Endothelial cell of umbilical vein (primary cell): ENCODE measurements at regions not wholly inside any gene's neighbourhood (a gene's known extent, or its start where the extent isn't known, plus 50 kb on each side); places are given as distances from the start of the nearest gene placed in this dataset.

Experiments
- BruUV-seq: library from RNA; stranded (reverse); fragments of 400-500 nt; replicated peaks from 2 replicates; lab custom pipeline; 2021; lab: Mats Ljungman, UMichigan
- CTCF ChIA-PET: fragments of 300-600, 350-600 bp; sonication (Branson Sonifier 250); formaldehyde crosslinking; loops from one replicate; lab custom pipeline; 2021; ENCODE audit warnings: antibody characterized with exemption, inconsistent platforms; lab: Charles Lee
- POLR2A ChIA-PET: fragments of 300-600, 350-600 bp; sonication (Branson Sonifier 250); formaldehyde crosslinking; loops from one replicate; lab custom pipeline; 2021; ENCODE audit warnings: antibody characterized with exemption, inconsistent platforms; lab: Charles Lee
- DNase-seq: peaks from one replicate; pipeline ENCODE4 v3.0.0-alpha.2; 2011; ENCODE audit warnings: low read depth, low spot score
- FAIRE-seq: peaks from 2 replicates; lab custom pipeline; 2011; peaks lifted over from hg19 to GRCh38; lab: Jason Lieb, UNC
- H2AFZ ChIP-seq: 2 replicates; pipeline ENCODE4 v1.6.0; 2012; ENCODE audit warnings: low read depth, low read length, control low read depth, inconsistent platforms
- H3K27ac ChIP-seq: 2 replicates; pipeline ENCODE4 v1.5.1; 2011; ENCODE audit warnings: low read depth, mild to moderate bottlenecking, control low read depth, low read length, moderate library complexity; ENCODE audit not compliant: insufficient read depth
- H3K27me3 ChIP-seq, 2 experiments: 2 replicates each; pipeline versions ENCODE4 v1.6.0 to v1.6.1; 2011; ENCODE audit warnings: low read length in 2 of 2, mixed read lengths in 1 of 2; ENCODE audit not compliant: control insufficient read depth in 2 of 2, insufficient read depth in 2 of 2
- H3K36me3 ChIP-seq, 2 experiments: 2 replicates in 1 of 2; 3 replicates in 1 of 2; pipeline ENCODE4 v1.5.1; 2011; ENCODE audit warnings: low read length in 2 of 2, mild to moderate bottlenecking in 1 of 2, moderate library complexity in 1 of 2; ENCODE audit not compliant: control insufficient read depth in 2 of 2, insufficient read depth in 2 of 2; ENCODE audit errors: extremely low read depth in 1 of 2
- H3K4me1 ChIP-seq: 3 replicates; pipeline ENCODE4 v1.5.1; 2011; ENCODE audit warnings: mild to moderate bottlenecking, low read length; ENCODE audit not compliant: control insufficient read depth, insufficient read depth; ENCODE audit errors: extremely low read depth
- H3K4me2 ChIP-seq: 2 replicates; pipeline ENCODE4 v1.6.1; 2011; ENCODE audit warnings: low read length, control low read depth, mixed read lengths; ENCODE audit not compliant: insufficient read depth
- H3K4me3 ChIP-seq, 3 experiments: fragments of 200-600 bp in 1 of 3; sonication (generic), shearing (Covaris generic) in 1 of 3; replicated peaks in 1 of 3; 2 replicates each; pipeline ENCODE4 v1.5.1; 2011 to 2016; ENCODE audit warnings: control low read depth in 3 of 3, low read length in 3 of 3, mild to moderate bottlenecking in 2 of 3, inconsistent platforms in 1 of 3, low read depth in 1 of 3, moderate library complexity in 1 of 3; ENCODE audit not compliant: insufficient read depth in 1 of 3
- H3K79me2 ChIP-seq: 2 replicates; pipeline ENCODE4 v1.6.0; 2012; ENCODE audit warnings: low read length, inconsistent platforms; ENCODE audit not compliant: control insufficient read depth, insufficient read depth
- H3K9ac ChIP-seq: replicated peaks from 2 replicates; pipeline ENCODE3; 2011; ENCODE audit warnings: low read length, control low read depth; ENCODE audit not compliant: insufficient read depth; ENCODE audit errors: extremely low read depth
- H3K9me1 ChIP-seq: replicated peaks from 3 replicates; pipeline ENCODE4 v1.6.0; 2011; ENCODE audit warnings: mild to moderate bottlenecking, low read length; ENCODE audit not compliant: control insufficient read depth, insufficient read depth; ENCODE audit errors: extremely low read depth
- H3K9me3 ChIP-seq: replicated peaks from 2 replicates; pipeline ENCODE4 v1.5.1; 2012; ENCODE audit warnings: low read length, inconsistent platforms; ENCODE audit not compliant: control insufficient read depth, insufficient read depth
- H4K20me1 ChIP-seq: replicated peaks from 2 replicates; pipeline ENCODE3; 2011; ENCODE audit warnings: mild to moderate bottlenecking, low read length; ENCODE audit not compliant: control insufficient read depth, insufficient read depth; ENCODE audit errors: extremely low read depth
- EZH2 ChIP-seq: IDR thresholded peaks from 2 replicates; pipeline ENCODE4 v1.6.1; 2012; ENCODE audit warnings: borderline replicate concordance, low read depth, mild to moderate bottlenecking, moderate library complexity, low read length, inconsistent platforms; ENCODE audit not compliant: severe bottlenecking
- FOS ChIP-seq: IDR thresholded peaks from 2 replicates; pipeline ENCODE4 v1.6.1; 2011; ENCODE audit warnings: mild to moderate bottlenecking, low read length, moderate library complexity, borderline replicate concordance; ENCODE audit not compliant: insufficient read depth
- GATA2 ChIP-seq: IDR thresholded peaks from 2 replicates; pipeline ENCODE4 v1.7.0; 2011; ENCODE audit warnings: low read depth, mild to moderate bottlenecking, moderate library complexity, mixed read lengths, low read length; ENCODE audit not compliant: insufficient read length, insufficient read depth
- JUN ChIP-seq: IDR thresholded peaks from 2 replicates; pipeline ENCODE4 v1.6.1; 2011; ENCODE audit warnings: borderline replicate concordance, low read depth; ENCODE audit not compliant: insufficient read length, insufficient read depth
- MYC ChIP-seq: IDR thresholded peaks from one replicate; pipeline ENCODE4 v1.6.1; 2011; ENCODE audit warnings: mild to moderate bottlenecking, low read depth, low read length
- POLR2A ChIP-seq: IDR thresholded peaks from 2 replicates; pipeline ENCODE4 v1.6.1; 2012; ENCODE audit warnings: low read depth, mild to moderate bottlenecking, control low read depth, low read length
- POLR2AphosphoS5 ChIP-seq: IDR thresholded peaks from 2 replicates; pipeline ENCODE4 v1.6.1; 2012; ENCODE audit warnings: low read depth, mild to moderate bottlenecking, control low read depth, low read length, moderate library complexity; ENCODE audit not compliant: insufficient read depth
- dilution Hi-C: fragments of 300-500 bp; cut with MboI; formaldehyde crosslinking; loops from one replicate; pipeline ENCODE4 v1.15.0; 2019; ENCODE audit warnings: low sequenced_read_pairs; ENCODE audit not compliant: extremely low pct_ligation_motif_present
- intact Hi-C: fragments of 100-400 bp; cut with micrococcal nuclease; formaldehyde crosslinking; loops from one replicate; pipeline ENCODE4 v1.10.0; 2022
- TF ChIP-seq, protein P1 (sequence below), 2 donors: IDR thresholded peaks; 1 replicate in 1 of 2; 2 replicates in 1 of 2; pipeline ENCODE4 v1.5.1; 2011; ENCODE audit warnings: low read length in 2 of 2, mild to moderate bottlenecking in 2 of 2, moderate library complexity in 2 of 2, control low read depth in 1 of 2, inconsistent platforms in 1 of 2, low read depth in 1 of 2; ENCODE audit not compliant: insufficient read depth in 1 of 2; ENCODE audit errors: extremely low read depth in 1 of 2
- TF ChIP-seq, protein P2 (sequence below): IDR thresholded peaks from 2 replicates; pipeline ENCODE4 v1.6.1; 2011; ENCODE audit not compliant: insufficient read depth, insufficient read length

DNA sequence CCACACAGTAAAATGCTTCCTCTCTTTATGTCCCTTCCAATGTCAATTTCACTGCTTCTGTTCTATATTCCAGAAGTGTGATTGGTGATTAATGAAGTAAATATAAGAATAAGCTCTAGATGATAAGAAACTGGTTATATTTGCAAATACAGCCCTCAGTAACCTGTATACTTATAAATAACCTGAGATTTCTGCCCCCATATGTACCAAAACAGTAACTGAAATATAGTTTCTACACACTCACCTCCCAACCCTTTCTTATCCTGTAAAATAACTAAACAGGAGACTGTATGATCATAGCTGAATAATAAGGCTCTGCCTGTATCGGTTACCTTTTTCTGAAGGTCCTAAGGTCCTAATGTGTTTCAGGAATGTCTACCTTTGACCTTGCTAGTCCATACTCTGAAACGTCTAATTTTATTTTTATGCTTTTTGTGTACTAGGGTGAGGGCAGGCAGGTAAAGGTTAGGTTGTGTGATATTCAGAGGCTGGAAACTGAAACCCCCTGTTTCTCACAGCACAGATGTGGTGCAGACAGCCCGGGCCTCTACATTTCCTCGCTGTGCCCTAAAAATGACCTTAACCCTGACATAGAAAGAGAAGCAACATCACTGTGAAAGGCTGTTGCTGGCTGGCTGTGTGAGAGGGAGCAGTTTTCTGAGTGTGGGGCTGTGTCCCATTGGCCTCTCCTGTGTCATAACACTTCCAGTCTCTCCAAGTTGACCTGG lies 378.8 kb downstream of the CENPW start:
- Histone ChIP-seq H3K36me3 (no peaks in the 10 kb centered on the region), H3K9me3 (no peaks in the 10 kb centered on the region), H3K79me2 (no peaks in the 10 kb centered on the region), H3K4me1 (peaks cover 14% of the 10 kb centered on the region), H3K9me1 (no peaks in the 10 kb centered on the region), H2AFZ (no peak overlapping the region), H4K20me1 (no peaks in the 10 kb centered on the region), H3K4me3 (no peak overlapping the region), H3K27ac (no peak overlapping the region), H3K27me3 (no peaks in the 10 kb centered on the region), H3K4me2 (no peak overlapping the region), H3K9ac (no peak overlapping the region)
- no peak for FAIRE-seq
- dilution Hi-C loops, result no loop called here
- no TSS peak for BruUV-seq
- TF ChIP-seq POLR2AphosphoS5 (no peak), POLR2A (no peak), JUN (no peak), EZH2 (no peak), GATA2 (no peak), FOS (no peak), MYC (no peak)
- TF ChIP-seq, protein P1, sequence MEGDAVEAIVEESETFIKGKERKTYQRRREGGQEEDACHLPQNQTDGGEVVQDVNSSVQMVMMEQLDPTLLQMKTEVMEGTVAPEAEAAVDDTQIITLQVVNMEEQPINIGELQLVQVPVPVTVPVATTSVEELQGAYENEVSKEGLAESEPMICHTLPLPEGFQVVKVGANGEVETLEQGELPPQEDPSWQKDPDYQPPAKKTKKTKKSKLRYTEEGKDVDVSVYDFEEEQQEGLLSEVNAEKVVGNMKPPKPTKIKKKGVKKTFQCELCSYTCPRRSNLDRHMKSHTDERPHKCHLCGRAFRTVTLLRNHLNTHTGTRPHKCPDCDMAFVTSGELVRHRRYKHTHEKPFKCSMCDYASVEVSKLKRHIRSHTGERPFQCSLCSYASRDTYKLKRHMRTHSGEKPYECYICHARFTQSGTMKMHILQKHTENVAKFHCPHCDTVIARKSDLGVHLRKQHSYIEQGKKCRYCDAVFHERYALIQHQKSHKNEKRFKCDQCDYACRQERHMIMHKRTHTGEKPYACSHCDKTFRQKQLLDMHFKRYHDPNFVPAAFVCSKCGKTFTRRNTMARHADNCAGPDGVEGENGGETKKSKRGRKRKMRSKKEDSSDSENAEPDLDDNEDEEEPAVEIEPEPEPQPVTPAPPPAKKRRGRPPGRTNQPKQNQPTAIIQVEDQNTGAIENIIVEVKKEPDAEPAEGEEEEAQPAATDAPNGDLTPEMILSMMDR (IDR thresholded peaks at IDR 0.05; ENCODE audit: extremely low read depth in 1 of 2, insufficient read depth in 1 of 2, low read depth in 1 of 2, low read length in 2 of 2), result no peak
- TF ChIP-seq, protein P2, sequence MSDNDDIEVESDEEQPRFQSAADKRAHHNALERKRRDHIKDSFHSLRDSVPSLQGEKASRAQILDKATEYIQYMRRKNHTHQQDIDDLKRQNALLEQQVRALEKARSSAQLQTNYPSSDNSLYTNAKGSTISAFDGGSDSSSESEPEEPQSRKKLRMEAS, result no peak
- POLR2A ChIA-PET, result no interaction called here
- intact Hi-C loops, result no loop called here
- CTCF ChIA-PET, result interaction anchor here (1.0 kb wide), 1 partner anchor 16 kb away, joined by 4 read pairs; no protein-coding TSS in a partner anchor
- no peak for DNase-seq
